ENCODE measurements at regions not wholly inside any gene's neighbourhood (a gene's known extent, or its start where the extent isn't known, plus 50 kb on each side); places are given as distances from the start of the nearest gene placed in this dataset.

DNA sequence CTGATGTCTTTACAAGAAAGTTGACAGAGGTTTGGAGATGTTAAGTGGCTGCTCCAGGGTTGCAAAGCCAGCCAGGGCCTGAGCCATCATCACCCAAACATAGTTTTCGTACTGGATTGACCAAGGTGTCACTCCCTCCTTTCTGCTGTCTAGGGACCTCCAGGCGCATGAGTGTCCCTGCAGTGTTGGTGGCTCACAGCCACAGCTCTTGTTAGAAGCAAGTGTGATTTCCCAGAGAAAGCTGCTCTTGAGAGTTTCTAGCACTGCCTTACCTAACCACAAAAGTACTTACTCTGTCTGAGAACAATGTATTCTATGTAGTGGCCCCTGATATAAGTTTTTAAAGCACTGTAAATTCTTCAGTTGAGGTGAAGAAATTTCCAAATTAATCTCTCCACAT lies 144.1 kb downstream of the SOX2 start:
- no peak for DNase-seq (ENCODE audit: low read depth in 1 of 2, low spot score in 1 of 2)

DNA sequence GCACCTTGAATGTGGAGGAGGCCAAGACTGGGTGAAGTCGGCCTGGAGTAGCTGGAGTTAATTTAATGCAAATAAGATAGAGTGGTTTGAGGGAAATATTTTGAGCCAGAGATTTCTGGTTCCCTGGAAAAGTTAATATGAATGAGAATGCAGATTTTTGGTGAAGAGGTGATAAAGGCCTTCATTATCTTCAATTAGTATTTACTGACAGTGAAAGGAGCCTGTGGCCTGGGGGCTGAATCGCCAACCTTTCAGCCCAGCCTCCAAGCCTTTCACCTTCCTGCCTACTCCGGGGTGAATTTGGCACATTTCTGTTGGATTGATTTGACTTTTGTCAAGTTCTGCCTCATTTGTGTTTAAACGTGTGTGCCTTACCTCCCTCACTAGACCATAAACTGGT lies 147.8 kb downstream of the SOX2 start:
- DNase-seq (ENCODE audit: low read depth in 1 of 2, low spot score in 1 of 2): no peak

DNA sequence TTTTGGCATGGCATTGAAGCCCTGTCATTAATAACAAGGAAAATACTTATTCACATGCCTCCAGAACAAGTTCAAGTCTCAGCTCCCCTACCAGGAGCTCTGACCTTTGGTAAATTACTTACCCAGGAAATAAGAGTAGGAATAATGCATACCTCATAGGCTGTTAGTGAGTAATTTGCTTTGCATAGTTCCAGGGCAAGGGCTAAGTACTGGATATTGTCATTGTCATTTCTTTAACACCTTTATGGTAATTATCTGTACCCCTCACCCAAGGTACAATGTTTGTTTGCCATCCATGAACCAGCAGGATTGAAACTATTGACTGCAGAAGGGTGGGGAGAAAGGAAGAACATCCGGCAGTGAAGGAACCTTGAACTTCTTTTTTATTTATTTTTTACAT lies 148.5 kb downstream of the SOX2 start:
- DNase-seq (ENCODE audit: low read depth in 1 of 2, low spot score in 1 of 2): no peak

DNA sequence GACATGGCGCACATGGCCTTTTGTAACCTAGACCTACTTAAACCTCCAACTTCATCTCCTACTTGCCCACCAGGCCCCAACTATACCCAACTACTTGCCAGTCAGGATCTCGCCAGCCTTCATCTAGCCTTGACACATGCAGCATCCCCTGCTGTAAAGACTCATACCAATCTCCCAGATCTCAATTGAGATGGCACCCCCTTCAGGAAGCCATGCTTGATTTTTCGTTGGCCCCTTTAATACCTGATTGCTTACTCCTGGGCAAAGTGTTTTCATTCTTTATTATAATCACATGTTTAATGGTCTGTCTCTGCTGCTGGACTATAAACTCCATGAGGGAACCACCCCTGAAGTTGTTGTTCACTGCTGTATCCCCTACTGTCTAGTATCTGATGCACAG lies 150.8 kb downstream of the SOX2 start:
- no peak for DNase-seq (ENCODE audit: low read depth in 1 of 2, low spot score in 1 of 2)

DNA sequence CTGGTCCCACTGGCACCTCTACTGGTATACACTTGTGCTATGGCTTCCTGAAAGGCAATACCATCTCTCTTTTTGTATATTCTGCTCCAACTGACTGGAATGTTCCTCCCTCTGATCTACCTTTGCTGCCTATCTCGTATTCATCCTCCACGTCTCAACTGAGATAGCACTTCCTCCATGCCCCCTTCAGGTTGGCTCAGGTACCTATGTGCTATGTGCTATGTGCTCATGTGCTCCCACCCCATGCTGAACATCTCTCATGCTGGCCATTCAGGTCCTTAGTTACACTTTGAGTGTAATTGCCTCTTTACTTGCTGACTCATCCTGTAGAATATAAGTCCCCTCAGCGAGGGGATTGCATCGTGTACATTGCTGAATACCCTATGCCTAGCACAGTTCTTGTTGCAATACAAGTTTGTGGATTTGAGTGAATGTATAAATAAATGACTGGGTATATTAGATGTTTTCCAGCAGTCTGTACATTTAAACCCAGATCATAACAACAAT lies 156.9 kb downstream of the SOX2 start:
- DNase-seq (ENCODE audit: low read depth in 1 of 2, low spot score in 1 of 2): no peak

DNA sequence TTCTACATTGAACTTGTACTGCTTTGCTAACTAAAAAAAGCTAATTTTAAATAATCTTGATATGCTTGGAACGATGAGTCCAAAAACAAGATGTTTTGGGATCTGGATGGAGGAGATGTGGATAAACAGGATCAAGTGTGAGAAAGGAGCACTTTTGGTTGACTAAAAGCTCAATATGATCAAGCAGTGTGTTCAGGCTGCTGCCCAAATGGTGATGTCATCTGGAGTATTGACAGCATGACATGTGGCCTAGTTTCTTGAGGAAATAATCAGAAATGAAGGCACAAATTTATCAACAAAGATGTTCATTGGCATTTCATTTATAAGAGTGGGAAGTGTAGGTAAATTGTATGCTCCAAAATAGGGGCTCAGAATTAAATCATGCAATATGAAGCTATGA lies 161.2 kb downstream of the SOX2 start:
- DNase-seq (ENCODE audit: low read depth in 1 of 2, low spot score in 1 of 2): no peak

DNA sequence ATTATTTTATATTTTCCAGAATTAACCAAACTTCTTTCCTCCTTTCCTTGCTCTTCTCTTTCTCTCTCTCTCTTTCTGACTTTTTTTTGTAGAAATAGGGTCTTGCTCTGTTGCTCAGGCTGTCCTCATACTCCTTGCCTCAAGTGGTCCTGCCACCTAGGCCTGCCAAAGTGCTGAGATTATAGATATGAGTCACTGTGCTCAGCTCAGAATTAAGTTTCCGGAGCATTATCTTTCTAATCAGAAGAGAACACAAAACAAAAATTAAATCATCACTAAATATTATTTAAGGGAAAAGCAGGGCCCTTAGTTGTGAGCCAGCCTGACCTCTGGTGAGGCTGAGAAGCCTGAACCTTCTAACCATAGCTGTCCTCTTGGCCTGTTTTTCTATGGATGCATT lies 168.2 kb downstream of the SOX2 start:
- DNase-seq (ENCODE audit: low read depth in 1 of 2, low spot score in 1 of 2): no peak

DNA sequence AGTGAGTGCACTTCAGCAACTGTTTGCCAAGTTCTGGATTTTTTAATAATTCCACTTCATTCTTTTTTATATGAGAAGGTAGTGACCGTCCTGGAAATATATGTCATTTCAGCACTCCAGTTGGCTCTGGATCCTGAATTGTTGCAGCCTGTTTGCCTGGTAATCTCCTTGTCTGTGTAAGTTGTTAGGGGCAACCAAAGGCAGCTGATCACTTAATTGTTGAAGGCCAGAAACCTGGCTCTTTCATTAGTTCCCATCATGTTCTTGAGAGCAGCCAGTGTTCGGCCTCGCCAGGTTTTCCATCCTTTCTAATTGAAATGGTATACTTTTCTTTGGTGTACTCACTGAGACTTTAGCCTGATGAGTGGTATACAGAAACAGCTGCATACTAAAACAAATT lies 168.6 kb downstream of the SOX2 start:
- no peak for DNase-seq (ENCODE audit: low read depth in 1 of 2, low spot score in 1 of 2)

DNA sequence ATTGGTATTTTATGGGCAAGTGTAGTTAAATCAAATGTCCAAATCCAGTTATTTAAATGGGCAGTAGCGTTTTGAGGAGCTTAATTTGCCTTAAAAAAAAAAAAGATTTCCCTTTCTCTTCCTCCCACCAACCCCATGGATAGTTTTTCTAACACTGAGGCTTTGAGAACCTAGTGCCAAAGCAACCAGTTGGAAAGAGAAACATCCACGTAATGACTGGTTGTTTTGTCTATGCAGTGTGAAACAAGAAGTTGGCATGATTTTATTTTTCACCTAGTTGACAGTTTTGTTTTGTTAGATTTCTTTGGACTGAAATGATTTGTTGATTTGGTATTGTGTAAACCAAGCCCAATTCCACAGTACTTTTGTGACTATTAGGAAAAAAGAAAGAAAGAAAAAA lies 170.0 kb downstream of the SOX2 start:
- DNase-seq (ENCODE audit: low read depth in 1 of 2, low spot score in 1 of 2): no peak

DNA sequence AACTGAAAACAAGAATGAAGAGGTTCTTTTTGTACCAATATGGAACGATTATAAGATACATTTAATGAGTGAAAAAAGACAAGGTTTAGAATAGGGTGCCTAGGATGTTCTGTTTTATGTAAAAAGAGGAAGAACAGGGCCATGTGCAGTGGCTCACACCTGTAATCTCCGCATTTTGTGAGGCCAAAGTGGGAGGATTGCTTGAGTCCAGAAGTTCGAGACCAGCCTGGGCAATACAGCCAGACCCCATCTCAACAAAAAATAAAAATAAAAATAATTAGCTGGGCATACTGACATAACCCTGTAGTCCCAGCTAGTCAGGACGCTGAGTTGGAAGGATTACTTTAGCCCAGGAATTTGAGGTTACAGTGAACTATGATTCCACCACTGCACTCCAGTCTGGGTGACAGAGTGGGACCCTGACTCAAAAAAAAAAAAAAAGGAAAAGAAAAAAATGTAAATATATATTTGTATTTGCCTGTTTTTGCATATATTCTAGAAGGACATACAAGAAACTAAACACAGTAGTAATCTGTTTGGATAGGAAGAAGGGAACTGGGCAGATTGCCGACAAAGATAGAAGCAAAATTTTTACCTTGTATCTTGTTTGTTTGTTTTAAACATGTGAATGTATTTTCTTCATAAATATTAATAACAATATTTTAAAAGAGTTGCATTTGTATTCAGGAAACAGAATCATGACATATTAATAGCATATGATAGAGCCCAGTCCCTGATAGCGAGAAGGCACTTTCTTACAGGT lies 174.3 kb downstream of the SOX2 start:
- DNase-seq (ENCODE audit: low read depth in 1 of 2, low spot score in 1 of 2): no peak

DNA sequence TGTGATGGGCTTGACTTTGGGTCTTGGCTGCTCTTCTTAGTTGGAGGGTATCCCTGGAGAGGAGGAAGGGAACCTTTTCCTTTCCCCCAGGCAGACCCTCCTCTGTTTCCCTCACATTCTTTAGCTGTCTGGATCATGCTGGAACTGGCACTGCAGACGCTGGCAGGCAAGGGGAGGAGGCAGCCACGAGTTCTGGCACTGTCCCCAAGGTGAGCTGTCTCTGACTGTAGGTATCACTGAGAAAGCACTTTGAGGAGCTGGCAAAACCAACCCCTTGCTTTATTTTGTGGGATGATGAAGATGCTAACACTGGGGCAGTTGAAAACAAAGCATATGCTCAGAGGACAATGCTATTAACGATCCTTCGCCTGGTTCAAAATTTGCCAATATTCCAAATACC lies 175.0 kb downstream of the SOX2 start:
- no peak for DNase-seq (ENCODE audit: low read depth in 1 of 2, low spot score in 1 of 2)

DNA sequence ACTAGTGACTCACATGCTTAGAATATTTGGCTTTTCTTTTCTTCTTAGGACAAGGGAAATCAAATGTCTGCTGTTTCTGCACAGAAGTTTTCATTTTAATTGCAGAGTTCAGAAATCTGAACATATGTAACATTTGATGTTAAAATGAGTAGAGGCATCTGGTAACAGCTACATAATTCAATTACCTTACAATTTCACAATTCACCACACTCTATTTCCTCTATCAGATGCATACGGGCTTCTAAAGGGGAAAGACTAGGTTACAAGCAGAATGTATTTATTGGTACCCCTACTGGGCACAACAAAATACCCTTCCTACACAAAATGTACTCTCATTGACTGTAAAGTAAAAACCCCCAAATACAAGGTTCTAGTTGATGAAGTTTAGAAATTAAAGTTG lies 176.0 kb downstream of the SOX2 start:
- no peak for DNase-seq (ENCODE audit: low read depth in 1 of 2, low spot score in 1 of 2)

DNA sequence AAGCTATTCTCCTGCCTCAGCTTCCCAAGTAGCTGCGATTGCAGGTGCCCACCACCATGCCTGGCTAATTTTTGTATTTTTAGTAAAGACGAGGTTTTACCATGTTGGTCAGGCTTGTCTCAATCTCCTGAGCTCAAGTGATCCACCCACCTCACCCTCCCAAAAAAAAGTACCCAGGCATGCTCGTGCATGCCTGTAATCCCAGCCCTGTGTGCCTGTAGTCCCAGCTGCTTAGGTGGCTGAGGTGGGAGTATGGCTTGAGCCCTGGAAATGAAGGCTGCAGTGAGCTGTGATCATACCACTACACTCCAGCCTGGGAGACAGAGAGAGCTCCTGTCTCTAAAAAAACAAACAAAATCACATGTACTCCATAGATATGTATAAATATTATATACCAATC lies 176.5 kb downstream of the SOX2 start:
- no peak for DNase-seq (ENCODE audit: low read depth in 1 of 2, low spot score in 1 of 2)

DNA sequence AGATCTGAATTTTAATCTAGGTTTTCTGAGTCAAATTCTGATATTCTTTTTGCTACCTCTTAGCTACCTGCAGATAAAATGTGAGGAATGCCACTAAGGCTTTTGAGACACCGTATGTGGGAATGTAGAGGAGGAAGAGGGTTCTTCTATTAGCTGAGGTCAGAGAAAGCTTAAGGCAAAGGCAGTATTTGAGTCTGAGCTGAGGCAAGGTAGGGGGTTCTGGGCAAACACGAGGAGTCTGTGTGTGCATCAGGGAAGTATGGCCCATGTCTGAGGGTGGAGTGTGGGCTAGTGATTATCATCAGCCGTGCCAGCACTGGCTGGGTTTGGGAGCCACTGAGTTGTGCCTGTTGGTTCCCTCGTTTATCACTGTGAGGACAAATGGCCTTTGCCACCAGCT lies 181.1 kb downstream of the SOX2 start:
- no peak for DNase-seq (ENCODE audit: low read depth in 1 of 2, low spot score in 1 of 2)

DNA sequence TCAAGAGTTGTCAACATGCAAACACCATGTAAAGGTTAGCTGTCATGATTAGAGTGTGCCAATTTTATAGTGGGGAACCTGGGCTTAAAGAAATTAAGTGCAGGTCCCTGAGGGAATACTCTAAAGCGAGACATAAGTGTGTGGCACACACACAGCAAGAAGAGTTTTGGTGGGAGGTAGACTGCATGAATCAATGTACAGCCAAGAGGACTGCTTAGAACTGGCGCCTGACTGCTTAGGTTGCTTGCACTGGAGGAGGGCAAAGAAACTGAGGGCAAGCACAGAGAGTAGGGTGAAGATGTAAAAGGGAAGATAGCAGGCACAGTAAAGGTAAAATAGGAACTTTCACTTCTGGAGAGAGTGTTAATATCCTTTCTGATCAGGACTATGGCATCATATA lies 184.9 kb downstream of the SOX2 start:
- no peak for DNase-seq (ENCODE audit: low read depth in 1 of 2, low spot score in 1 of 2)

DNA sequence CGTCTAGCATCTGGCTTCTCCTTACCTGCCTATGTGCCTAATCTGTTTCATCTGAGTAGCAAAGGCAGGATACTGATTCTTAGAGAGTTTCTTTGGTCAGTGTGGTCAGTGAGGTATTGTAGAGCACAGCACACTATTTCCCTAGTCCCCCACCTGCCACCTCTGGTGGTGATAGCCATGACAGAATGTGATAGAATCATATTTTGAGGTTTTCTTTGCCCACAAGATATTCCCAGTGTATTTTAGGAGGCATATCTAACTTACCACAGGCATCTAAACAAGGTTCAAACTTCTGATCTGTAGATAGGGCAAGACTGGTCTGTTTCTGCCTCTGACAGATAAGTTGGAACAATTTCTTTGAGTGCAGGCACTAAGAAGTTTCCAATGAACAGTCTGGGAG lies 188.0 kb downstream of the SOX2 start:
- DNase-seq (ENCODE audit: low read depth in 1 of 2, low spot score in 1 of 2): no peak

DNA sequence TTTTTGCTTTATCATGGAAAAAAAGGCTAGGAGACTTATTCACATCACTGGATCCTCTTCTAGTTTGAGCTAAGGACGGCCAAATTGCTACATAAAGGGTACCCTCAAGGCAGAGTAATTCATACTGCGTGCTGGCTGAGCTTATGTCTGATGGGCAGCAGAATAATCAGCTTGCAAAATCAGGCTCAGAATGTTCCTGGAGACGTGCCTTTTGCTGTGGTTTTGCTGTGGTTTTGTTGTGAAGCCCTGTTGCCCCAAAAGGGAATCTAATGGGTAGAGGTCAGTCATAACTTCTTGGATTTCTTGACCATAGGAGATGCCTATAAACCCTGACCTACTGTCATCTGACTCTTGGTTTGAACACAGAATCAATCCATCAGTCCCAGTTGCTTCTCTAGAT lies 189.9 kb downstream of the SOX2 start:
- DNase-seq (ENCODE audit: low read depth in 1 of 2, low spot score in 1 of 2): no peak

DNA sequence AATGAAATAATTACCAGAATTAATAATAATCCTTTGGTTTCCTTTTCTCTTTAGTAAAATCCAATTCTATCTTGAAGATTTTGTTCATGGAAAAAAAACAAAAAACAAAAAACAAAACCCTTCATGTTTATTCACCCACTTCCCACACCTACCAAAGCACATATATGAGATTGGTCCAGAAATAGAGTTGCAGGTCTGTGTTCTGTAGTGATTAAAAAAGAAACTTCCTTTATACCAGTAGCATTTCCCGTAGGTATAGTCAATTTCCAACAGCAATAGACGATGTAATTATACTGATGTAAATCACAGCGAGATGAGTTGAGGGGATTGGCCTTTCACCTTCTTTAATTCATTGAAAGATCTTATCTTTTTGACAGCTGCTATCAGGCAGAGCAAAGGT lies 194.6 kb downstream of the SOX2 start:
- DNase-seq (ENCODE audit: low read depth in 1 of 2, low spot score in 1 of 2): no peak

DNA sequence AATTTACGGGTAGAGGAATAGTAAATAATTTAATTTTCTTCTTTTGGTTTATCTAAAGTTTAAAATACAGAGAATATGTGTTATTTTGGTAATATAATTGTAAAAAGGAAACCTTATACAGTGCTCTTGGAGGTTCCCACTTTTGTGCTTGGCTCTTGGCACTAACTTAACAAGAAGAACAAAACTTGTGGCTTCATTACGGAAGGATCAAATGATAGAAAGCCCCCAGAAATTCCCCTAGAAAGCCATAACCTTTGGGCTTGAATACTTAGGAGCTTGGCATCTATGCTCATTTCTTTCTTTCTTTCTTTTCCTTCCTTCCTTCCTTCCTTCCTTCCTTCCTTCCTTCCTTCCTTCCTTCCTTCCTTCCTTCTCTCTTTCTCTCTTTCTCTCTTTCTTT lies 197.5 kb downstream of the SOX2 start:
- DNase-seq (ENCODE audit: low read depth in 1 of 2, low spot score in 1 of 2): no peak

DNA sequence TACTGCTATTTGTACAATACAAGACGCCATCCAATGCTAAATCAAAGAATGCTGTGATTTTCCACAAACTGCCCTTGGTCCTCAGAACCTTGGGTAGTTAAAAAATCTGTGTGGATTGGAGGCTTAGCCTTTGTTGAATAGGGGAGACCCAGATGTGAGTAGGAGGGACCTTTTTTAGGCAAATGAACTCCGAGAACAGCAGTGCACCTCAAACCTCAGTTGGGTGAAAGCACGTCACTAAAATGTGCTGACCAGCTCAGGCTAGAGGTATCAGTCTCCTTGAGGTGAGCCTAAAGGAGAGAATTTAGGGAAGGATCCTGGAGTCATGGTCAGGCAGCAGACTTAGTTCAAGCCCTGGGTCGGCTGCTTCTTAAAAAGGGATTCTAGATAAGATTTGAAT lies 200.7 kb downstream of the SOX2 start:
- no peak for DNase-seq (ENCODE audit: low read depth in 1 of 2, low spot score in 1 of 2)

DNA sequence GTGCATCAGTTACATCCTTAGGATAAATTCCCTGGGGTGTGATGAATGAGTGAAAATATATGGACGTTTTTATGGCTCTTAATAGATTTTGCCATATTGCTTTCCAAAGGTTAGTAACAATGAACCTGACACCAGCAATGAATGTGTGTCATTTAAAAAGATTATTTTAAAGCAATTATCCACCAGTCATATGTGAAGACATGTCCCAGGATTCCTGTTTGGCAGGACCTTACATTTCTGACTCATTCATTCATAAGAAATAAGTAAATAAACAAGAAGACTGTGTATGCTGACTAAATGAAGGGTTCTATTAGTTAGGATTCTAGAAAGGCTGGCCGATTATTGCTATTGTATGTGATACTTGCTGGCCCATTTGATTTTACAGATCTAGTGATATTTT lies 201.5 kb downstream of the SOX2 start:
- no peak for DNase-seq (ENCODE audit: low read depth in 1 of 2, low spot score in 1 of 2)

DNA sequence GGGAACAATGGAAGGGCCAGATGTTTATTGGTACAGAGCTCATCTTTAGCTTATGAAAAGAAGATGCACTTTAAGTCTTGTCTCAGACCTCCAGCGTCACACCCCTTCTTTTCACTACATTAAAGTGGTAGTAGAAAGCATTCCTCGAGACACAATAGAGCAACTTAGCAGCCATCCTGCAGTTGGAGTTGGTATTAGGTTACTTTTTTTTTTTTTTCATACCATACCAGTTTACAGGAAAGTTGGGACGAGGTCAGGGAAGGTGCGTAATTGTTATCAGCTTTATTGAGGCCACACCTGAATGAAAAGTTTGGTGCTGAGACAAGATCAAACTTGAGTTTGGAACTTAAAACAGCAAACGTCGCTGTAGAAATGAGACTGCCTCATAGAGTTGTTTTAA lies 203.8 kb downstream of the SOX2 start:
- no peak for DNase-seq (ENCODE audit: low read depth in 1 of 2, low spot score in 1 of 2)

DNA sequence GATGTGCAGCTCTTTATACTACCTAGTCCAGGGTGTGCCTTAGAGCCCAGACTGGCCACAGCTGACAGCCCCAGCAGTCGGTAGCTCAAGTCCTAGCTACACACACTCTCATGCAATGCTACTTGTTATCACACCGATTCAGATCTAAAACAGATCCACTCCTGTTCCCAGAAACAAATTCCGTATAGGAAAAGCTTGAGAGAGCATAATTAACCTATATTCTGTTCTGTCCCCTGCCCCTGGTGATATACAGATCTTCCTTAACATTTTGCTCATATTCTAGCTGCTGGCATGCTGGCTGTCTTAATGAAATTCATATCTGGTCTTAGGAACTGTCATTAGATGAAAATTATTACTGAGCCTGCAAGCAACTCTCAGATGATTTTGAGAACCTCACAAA lies 204.3 kb downstream of the SOX2 start:
- no peak for DNase-seq (ENCODE audit: low read depth in 1 of 2, low spot score in 1 of 2)

DNA sequence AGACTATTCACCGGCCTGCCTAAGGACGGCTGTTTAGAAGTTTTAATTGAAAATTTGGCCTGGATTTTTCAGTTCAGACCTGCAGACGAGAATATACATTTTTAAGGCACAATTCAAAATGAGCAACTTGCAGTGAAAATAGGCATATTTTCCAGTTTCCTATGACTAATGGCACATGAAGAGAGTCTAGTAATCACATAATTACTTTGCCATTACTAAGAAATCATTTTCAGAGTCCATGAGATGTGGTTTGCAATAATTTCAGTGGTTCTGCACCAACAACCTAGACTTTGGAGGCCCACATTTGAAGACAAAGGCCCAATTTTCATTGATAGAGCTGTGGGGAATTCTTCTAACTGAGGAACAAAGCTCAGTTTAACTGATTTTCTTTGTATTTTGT lies 205.3 kb downstream of the SOX2 start:
- DNase-seq (ENCODE audit: low read depth in 1 of 2, low spot score in 1 of 2): no peak

All from activated CD4-positive, alpha-beta T cell treated with anti-CD3 and anti-CD28 coated beads, Interleukin-2, amount 50 U/mL, for 24 hours (primary cell).